CD4-positive, alpha-beta T cell (primary cell): ENCODE measurements at regions not wholly inside any gene's neighbourhood (a gene's known extent, or its start where the extent isn't known, plus 50 kb on each side); places are given as distances from the start of the nearest gene placed in this dataset.

Experiments
- ATAC-seq: fragments of 200-7000 bp; cut with Tn5 transposase; one replicate; pipeline ENCODE4 v1.10.0; 2022; ENCODE audit warnings: mild to moderate bottlenecking; ENCODE audit not compliant: poor library complexity
- CTCF ChIA-PET: fragments of 350-600 bp; sonication (Branson Sonifier 250); formaldehyde crosslinking; loops from one replicate; lab custom pipeline; 2021; ENCODE audit warnings: antibody characterized with exemption, inconsistent platforms; lab: Charles Lee
- POLR2A ChIA-PET: fragments of 350-600 bp; sonication (Branson Sonifier 250); formaldehyde crosslinking; loops from one replicate; lab custom pipeline; 2021; ENCODE audit warnings: antibody characterized with exemption, inconsistent platforms; lab: Charles Lee
- DNase-seq, 14 experiments: peaks; one replicate each; pipeline ENCODE4 v3.0.0-alpha.2; 2013 to 2020; ENCODE audit warnings: mixed read lengths in 2 of 14
- H3K27ac ChIP-seq, 2 donors: one replicate each; pipeline versions ENCODE4 v1.5.1 to v1.7.0; 2013; ENCODE audit warnings: low read length in 2 of 2, low read depth in 1 of 2, mild to moderate bottlenecking in 1 of 2
- H3K27me3 ChIP-seq, 2 experiments: 1 replicate in 1 of 2; 2 replicates in 1 of 2; pipeline versions ENCODE4 v1.6.1 to v1.7.0; 2013; ENCODE audit warnings: low read length in 2 of 2, control low read depth in 1 of 2, mild to moderate bottlenecking in 1 of 2, moderate library complexity in 1 of 2; ENCODE audit not compliant: insufficient read depth in 2 of 2, control insufficient read depth in 1 of 2
- H3K36me3 ChIP-seq: one replicate; pipeline ENCODE4 v1.6.1; 2013; ENCODE audit warnings: low read length, control low read depth; ENCODE audit not compliant: insufficient read depth
- H3K4me1 ChIP-seq: one replicate; pipeline ENCODE4 v1.6.1; 2013; ENCODE audit warnings: low read length, control low read depth; ENCODE audit not compliant: insufficient read depth
- H3K4me3 ChIP-seq: one replicate; pipeline ENCODE4 v1.5.1; 2013; ENCODE audit warnings: mild to moderate bottlenecking, low read length, moderate library complexity
- H3K9me3 ChIP-seq, 2 experiments: 1 replicate in 1 of 2; 2 replicates in 1 of 2; pipeline versions ENCODE4 v1.6.1 to v1.7.0; 2013; ENCODE audit warnings: low read length in 2 of 2, mild to moderate bottlenecking in 2 of 2, control low read depth in 1 of 2, moderate library complexity in 1 of 2; ENCODE audit not compliant: control insufficient read depth in 1 of 2, insufficient read depth in 1 of 2
- H3K27ac Mint-ChIP-seq: one replicate; pipeline ENCODE4 v1.8.0; 2020; ENCODE audit warnings: mixed read lengths
- H3K27me3 Mint-ChIP-seq: one replicate; pipeline ENCODE4 v1.8.0; 2021; ENCODE audit warnings: mixed read lengths
- H3K36me3 Mint-ChIP-seq: one replicate; pipeline ENCODE4 v1.8.0; 2021; ENCODE audit warnings: low read depth, mixed read lengths
- H3K4me1 Mint-ChIP-seq: one replicate; pipeline ENCODE4 v1.8.0; 2021; ENCODE audit warnings: low read depth, mixed read lengths
- H3K4me3 Mint-ChIP-seq: one replicate; pipeline ENCODE4 v1.8.0; 2020; ENCODE audit warnings: mild to moderate bottlenecking, mixed read lengths
- H3K9me3 Mint-ChIP-seq: one replicate; pipeline ENCODE4 v1.8.0; 2020; ENCODE audit warnings: mixed read lengths
- CTCF ChIP-seq: fragments of 200-600 bp; IDR thresholded peaks from one replicate; pipeline ENCODE4 v1.8.0; 2022; ENCODE audit warnings: antibody characterized with exemption, mild to moderate bottlenecking
- intact Hi-C, 2 experiments: fragments of 100-400 bp; cut with DNase I in 1 of 2; cut with micrococcal nuclease in 1 of 2; formaldehyde crosslinking; loops; one replicate each; pipeline versions ENCODE4 v1.15.1 to v1.9.0; 2023 to 2025; cut with DNase I, micrococcal nuclease

- Histone ChIP-seq H3K4me1 (no peaks in the 10 kb centered on the region), H3K4me3 (no peak overlapping the region), H3K9me3 (no peaks in the 10 kb centered on the region), H3K27ac (no peak overlapping the region), H3K36me3 (no peaks in the 10 kb centered on the region), H3K27me3 (peaks cover 0 to 4% of the 10 kb centered on the region in 2 experiments)
- intact Hi-C loops = no loop called here
- Mint-ChIP-seq H3K9me3 (no peaks in the 10 kb centered on the region), H3K27ac (no peak overlapping the region), H3K27me3 (no peaks in the 10 kb centered on the region), H3K4me1 (no peaks in the 10 kb centered on the region), H3K36me3 (no peaks in the 10 kb centered on the region), H3K4me3 (no peak overlapping the region)
- ATAC-seq (no peak), DNase-seq (no peak)
- CTCF ChIA-PET = no interaction called here
- TF ChIP-seq CTCF = no peak
- POLR2A ChIA-PET = no interaction called here
These were observed 96.3 kb upstream of the RNF152 start for GRCh38 chr18:61989138-61989537.

GRCh38 chr18:61988100-61988499 lies 95.3 kb upstream of the RNF152 start:
- Mint-ChIP-seq H3K9me3 (no peaks in the 10 kb centered on the region), H3K4me1 (no peaks in the 10 kb centered on the region), H3K27ac (no peak overlapping the region), H3K36me3 (no peaks in the 10 kb centered on the region), H3K27me3 (no peaks in the 10 kb centered on the region), H3K4me3 (no peak overlapping the region)
- ATAC-seq = no peak
- TF ChIP-seq CTCF = no peak
- Histone ChIP-seq H3K27ac (no peak overlapping the region), H3K27me3 (peaks cover 0 to 4% of the 10 kb centered on the region in 2 experiments), H3K4me3 (no peak overlapping the region), H3K36me3 (no peaks in the 10 kb centered on the region), H3K4me1 (no peaks in the 10 kb centered on the region), H3K9me3 (no peaks in the 10 kb centered on the region)
- POLR2A ChIA-PET = no interaction called here
- intact Hi-C loops = no loop called here
- no peak for DNase-seq
- CTCF ChIA-PET = no interaction called here

- Mint-ChIP-seq H3K9me3 (no peaks in the 10 kb centered on the region), H3K27me3 (no peaks in the 10 kb centered on the region), H3K36me3 (no peaks in the 10 kb centered on the region), H3K4me1 (no peaks in the 10 kb centered on the region), H3K27ac (no peak overlapping the region), H3K4me3 (no peak overlapping the region)
- intact Hi-C loops = no loop called here
- Histone ChIP-seq H3K36me3 (no peaks in the 10 kb centered on the region), H3K27me3 (peaks cover 0 to 4% of the 10 kb centered on the region in 2 experiments), H3K27ac (no peak overlapping the region), H3K9me3 (no peaks in the 10 kb centered on the region), H3K4me3 (no peak overlapping the region), H3K4me1 (no peaks in the 10 kb centered on the region)
- ATAC-seq = no peak
- no peak for TF ChIP-seq CTCF
- CTCF ChIA-PET = no interaction called here
- DNase-seq = no peak
- POLR2A ChIA-PET = no interaction called here
These were observed 92.9 kb upstream of the RNF152 start for GRCh38 chr18:61985681-61986080.
